ENCODE measurements at regions not wholly inside any gene's neighbourhood (a gene's known extent, or its start where the extent isn't known, plus 50 kb on each side); places are given as distances from the start of the nearest gene placed in this dataset.

- intact Hi-C loops (cut with DNase I) = no loop called here
- DNase-seq = no peak
- H3K4me3 ChIP-seq = no peak overlapping the region
- ATAC-seq = no peak
- no peaks in the 10 kb centered on the region for H3K27me3 ChIP-seq
- TF ChIP-seq CTCF (IDR thresholded peaks at IDR 0.05) = no peak
- no peaks in the 10 kb centered on the region for H3K9me3 ChIP-seq
- no peaks in the 10 kb centered on the region for H3K36me3 ChIP-seq
- H3K27ac ChIP-seq = no peak overlapping the region
- H3K4me1 ChIP-seq = no peaks in the 10 kb centered on the region
Measured at GRCh38 chr18:75581336-75582131, 154.0 kb upstream of the SMIM21 start.

- no peak for DNase-seq
- no peaks in the 10 kb centered on the region for H3K27me3 ChIP-seq
- no peak for ATAC-seq
- H3K27ac ChIP-seq = no peak overlapping the region
- intact Hi-C loops (cut with DNase I) = no loop called here
- H3K4me3 ChIP-seq = no peak overlapping the region
- no peaks in the 10 kb centered on the region for H3K36me3 ChIP-seq
- TF ChIP-seq CTCF (IDR thresholded peaks at IDR 0.05) = no peak
- H3K4me1 ChIP-seq = no peaks in the 10 kb centered on the region
- no peaks in the 10 kb centered on the region for H3K9me3 ChIP-seq
Measured at GRCh38 chr18:75574187-75574586, 146.7 kb upstream of the SMIM21 start.

GRCh38 chr18:75563150-75563549, 135.6 kb upstream of the SMIM21 start:
- H3K4me1 ChIP-seq = no peaks in the 10 kb centered on the region
- no peak for ATAC-seq

GRCh38 chr18:75562216-75562615, 134.7 kb upstream of the SMIM21 start:
- intact Hi-C loops (cut with DNase I) = no loop called here
- no peaks in the 10 kb centered on the region for H3K27me3 ChIP-seq
- H3K9me3 ChIP-seq = no peaks in the 10 kb centered on the region
- no peak for TF ChIP-seq CTCF (IDR thresholded peaks at IDR 0.05)
- H3K4me1 ChIP-seq = no peaks in the 10 kb centered on the region
- H3K4me3 ChIP-seq = no peak overlapping the region
- no peak overlapping the region for H3K27ac ChIP-seq
- ATAC-seq (no peak), DNase-seq (no peak)
- no peaks in the 10 kb centered on the region for H3K36me3 ChIP-seq

More at GRCh38 chr18:75563150-75563549, 135.6 kb upstream of the SMIM21 start:
- no peak for TF ChIP-seq CTCF (IDR thresholded peaks at IDR 0.05)
- Histone ChIP-seq H3K27ac (no peak overlapping the region), H3K9me3 (no peaks in the 10 kb centered on the region), H3K36me3 (no peaks in the 10 kb centered on the region), H3K27me3 (no peaks in the 10 kb centered on the region), H3K4me3 (no peak overlapping the region)
- intact Hi-C loops (cut with DNase I) = no loop called here
- no peak for DNase-seq

- no peak for DNase-seq
- no peak for TF ChIP-seq CTCF (IDR thresholded peaks at IDR 0.05)
- Histone ChIP-seq H3K9me3 (no peaks in the 10 kb centered on the region), H3K4me3 (no peak overlapping the region), H3K4me1 (no peaks in the 10 kb centered on the region), H3K36me3 (no peaks in the 10 kb centered on the region), H3K27ac (no peak overlapping the region), H3K27me3 (no peaks in the 10 kb centered on the region)
- intact Hi-C loops (cut with DNase I) = no loop called here
- ATAC-seq = no peak
Measured at GRCh38 chr18:75558790-75559189, 131.3 kb upstream of the SMIM21 start.
